22Rv1 (cell line): ENCODE measurements at regions not wholly inside any gene's neighbourhood (a gene's known extent, or its start where the extent isn't known, plus 50 kb on each side); places are given as distances from the start of the nearest gene placed in this dataset.

Experiments
- CTCF ChIP-seq: fragments of 450-650 bp; IDR thresholded peaks from 2 replicates; pipeline ENCODE4 v1.5.1; 2017; ENCODE audit warnings: mild to moderate bottlenecking
- ZFX ChIP-seq: fragments of 450-650 bp; IDR thresholded peaks from 2 replicates; pipeline ENCODE4 v1.6.1; 2017; ENCODE audit warnings: antibody characterized with exemption, borderline replicate concordance

GRCh38 chr13:97125810-97126738, 96.1 kb upstream of the MBNL2 start:
- TF ChIP-seq CTCF (no peak), ZFX (no peak)
